Peyer's patch (tissue), 4 donors: ENCODE measurements at regions not wholly inside any gene's neighbourhood (a gene's known extent, or its start where the extent isn't known, plus 50 kb on each side); places are given as distances from the start of the nearest gene placed in this dataset.

Source experiments
- DNase-seq, 3 donors: peaks; one replicate each; pipeline ENCODE4 v3.0.0-alpha.2; 2017 to 2019
- H3K27ac ChIP-seq, 4 donors: fragments of 200-600 bp; sonication (generic); one replicate each; pipeline ENCODE4 v1.5.1; 2016 to 2019
- H3K27me3 ChIP-seq, 2 donors: fragments of 200-600 bp; sonication (generic); one replicate each; pipeline ENCODE4 v1.5.1; 2019
- H3K36me3 ChIP-seq, 3 donors: fragments of 200-600 bp; sonication (generic); one replicate each; pipeline ENCODE4 v1.5.1; 2016 to 2019
- H3K4me1 ChIP-seq, 4 donors: fragments of 200-600 bp; sonication (generic); one replicate each; pipeline ENCODE4 v1.5.1; 2016 to 2019
- H3K4me3 ChIP-seq, 4 donors: fragments of 200-600 bp; sonication (generic); 1 replicate in 3 of 4; 2 replicates in 1 of 4; pipeline ENCODE4 v1.5.1; 2016 to 2019; ENCODE audit warnings: mild to moderate bottlenecking in 1 of 4
- H3K9me3 ChIP-seq, 4 donors: fragments of 200-600 bp; sonication (generic); one replicate each; pipeline ENCODE4 v1.5.1; 2016 to 2019; ENCODE audit warnings: mild to moderate bottlenecking in 1 of 4
- CTCF ChIP-seq, 6 experiments: fragments of 450-650 bp in 4 of 6; fragments of 200-600 bp in 2 of 6; sonication (generic) in 1 of 6; IDR thresholded peaks; one replicate each; pipeline ENCODE4 v1.5.1; 2017 to 2019; ENCODE audit warnings: antibody characterized with exemption in 6 of 6, mild to moderate bottlenecking in 3 of 6, moderate library complexity in 1 of 6
- POLR2A ChIP-seq, 2 donors: fragments of 450-650 bp; IDR thresholded peaks; one replicate each; pipeline ENCODE4 v1.5.1; 2017; ENCODE audit warnings: antibody characterized with exemption in 2 of 2, mild to moderate bottlenecking in 2 of 2, moderate library complexity in 2 of 2

- TF ChIP-seq POLR2A (IDR thresholded peaks at IDR 0.05) (no peak), CTCF (IDR thresholded peaks at IDR 0.05) (no peak)
- no peaks in the 10 kb centered on the region for H3K36me3 ChIP-seq
- no peak overlapping the region for H3K4me3 ChIP-seq
- no peaks in the 10 kb centered on the region for H3K27me3 ChIP-seq
- H3K4me1 ChIP-seq, result peaks cover 0 to 7% (median 0%) of the 10 kb centered on the region in 4 donors
- no peak overlapping the region for H3K27ac ChIP-seq
- no peaks in the 10 kb centered on the region for H3K9me3 ChIP-seq
- DNase-seq, result no peak
These were observed 418.1 kb downstream of the LRIG3 start for GRCh38 chr12:58502226-58502625.

- Histone ChIP-seq H3K27me3 (no peaks in the 10 kb centered on the region), H3K4me3 (no peak overlapping the region), H3K4me1 (peaks cover 0 to 7% (median 0%) of the 10 kb centered on the region in 4 donors), H3K27ac (no peak overlapping the region), H3K36me3 (no peaks in the 10 kb centered on the region), H3K9me3 (no peaks in the 10 kb centered on the region)
- DNase-seq, result no peak
- no peak for TF ChIP-seq CTCF (IDR thresholded peaks at IDR 0.05)
- TF ChIP-seq POLR2A (IDR thresholded peaks at IDR 0.05), result no peak
These were observed 417.5 kb downstream of the LRIG3 start for GRCh38 chr12:58502841-58503240.

- no peaks in the 10 kb centered on the region for H3K9me3 ChIP-seq
- no peak for DNase-seq
- H3K4me3 ChIP-seq, result no peak overlapping the region
- H3K27me3 ChIP-seq, result no peaks in the 10 kb centered on the region
- no peak overlapping the region for H3K27ac ChIP-seq
- H3K36me3 ChIP-seq, result no peaks in the 10 kb centered on the region
- no peak for TF ChIP-seq CTCF (IDR thresholded peaks at IDR 0.05)
- TF ChIP-seq POLR2A (IDR thresholded peaks at IDR 0.05), result no peak
- peaks cover 0 to 7% (median 0%) of the 10 kb centered on the region in 4 donors for H3K4me1 ChIP-seq
These were observed 416.6 kb downstream of the LRIG3 start for GRCh38 chr12:58503731-58504130.

GRCh38 chr12:58504143-58504938 lies 416.0 kb downstream of the LRIG3 start:
- Histone ChIP-seq H3K9me3 (no peaks in the 10 kb centered on the region), H3K27me3 (no peaks in the 10 kb centered on the region), H3K4me1 (peaks cover 0 to 7% (median 0%) of the 10 kb centered on the region in 4 donors), H3K4me3 (no peak overlapping the region), H3K27ac (no peak overlapping the region), H3K36me3 (no peaks in the 10 kb centered on the region)
- TF ChIP-seq POLR2A (IDR thresholded peaks at IDR 0.05) (no peak), CTCF (IDR thresholded peaks at IDR 0.05) (no peak)
- no peak for DNase-seq

GRCh38 chr12:58509116-58509885 lies 411.0 kb downstream of the LRIG3 start:
- DNase-seq, result no peak
- TF ChIP-seq POLR2A (IDR thresholded peaks at IDR 0.05), result no peak
- no peak for TF ChIP-seq CTCF (IDR thresholded peaks at IDR 0.05)
- no peak overlapping the region for H3K4me3 ChIP-seq
- no peaks in the 10 kb centered on the region for H3K36me3 ChIP-seq
- H3K27ac ChIP-seq, result no peak overlapping the region
- no peaks in the 10 kb centered on the region for H3K27me3 ChIP-seq
- no peaks in the 10 kb centered on the region for H3K4me1 ChIP-seq
- no peaks in the 10 kb centered on the region for H3K9me3 ChIP-seq
